ENCODE measurements at regions not wholly inside any gene's neighbourhood (a gene's known extent, or its start where the extent isn't known, plus 50 kb on each side); places are given as distances from the start of the nearest gene placed in this dataset.
"Not testable (repeated sequence)": the region's sequence is repeated elsewhere in the genome, so short reads cannot be mapped to it uniquely, and the experiment has no call there.

DNA sequence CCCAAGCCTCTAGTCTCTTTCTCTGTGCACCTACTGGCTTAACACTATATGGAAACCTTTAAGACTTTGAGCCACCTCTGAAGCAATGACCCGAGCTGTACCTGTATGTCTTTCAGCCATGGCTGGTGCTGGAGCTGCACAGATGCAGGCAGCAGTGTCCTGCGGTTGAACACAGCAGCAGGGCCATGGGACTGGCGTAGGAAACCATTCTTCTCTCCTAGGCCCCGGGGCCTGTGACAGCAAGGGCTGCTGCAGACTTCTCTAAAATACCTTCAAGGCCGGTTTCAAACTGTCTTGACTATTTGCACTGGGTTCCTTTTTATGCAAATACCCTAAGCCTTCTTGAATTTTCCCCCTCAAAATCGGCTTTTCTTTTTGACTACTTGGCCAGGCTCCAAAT lies 243.6 kb downstream of the CWH43 start:
- DNase-seq (ENCODE audit: low read depth); H3K9me3 Mint-ChIP-seq (ENCODE audit: unreplicated experiment); H3K79me2 ChIP-seq (ENCODE audit: insufficient read depth, low read length); H4K20me1 ChIP-seq (ENCODE audit: insufficient read depth, low read length); H3K4me1 Mint-ChIP-seq (ENCODE audit: low read depth, unreplicated experiment); H3K27ac Mint-ChIP-seq (ENCODE audit: unreplicated experiment); H3K4me1 ChIP-seq (ENCODE audit: insufficient read depth, low read length); H3K27ac ChIP-seq (ENCODE audit: low read depth, low read length); H3K4me2 ChIP-seq (ENCODE audit: low read length); H3K36me3 ChIP-seq (ENCODE audit: insufficient read depth, low read length); H3K4me3 Mint-ChIP-seq (ENCODE audit: unreplicated experiment); FAIRE-seq; H3K27me3 Mint-ChIP-seq (ENCODE audit: low read depth, unreplicated experiment); H3K9me3 ChIP-seq (ENCODE audit: insufficient read depth, low read depth, low read length); H3K4me3 ChIP-seq (ENCODE audit: insufficient read depth, low read depth, low read length); H3K36me3 Mint-ChIP-seq (ENCODE audit: low read depth, unreplicated experiment); H3K9ac ChIP-seq (ENCODE audit: low read length); H2AFZ ChIP-seq (ENCODE audit: low read depth, low read length); H3K27me3 ChIP-seq (ENCODE audit: insufficient read depth, low read length): not testable (repeated sequence)

DNA sequence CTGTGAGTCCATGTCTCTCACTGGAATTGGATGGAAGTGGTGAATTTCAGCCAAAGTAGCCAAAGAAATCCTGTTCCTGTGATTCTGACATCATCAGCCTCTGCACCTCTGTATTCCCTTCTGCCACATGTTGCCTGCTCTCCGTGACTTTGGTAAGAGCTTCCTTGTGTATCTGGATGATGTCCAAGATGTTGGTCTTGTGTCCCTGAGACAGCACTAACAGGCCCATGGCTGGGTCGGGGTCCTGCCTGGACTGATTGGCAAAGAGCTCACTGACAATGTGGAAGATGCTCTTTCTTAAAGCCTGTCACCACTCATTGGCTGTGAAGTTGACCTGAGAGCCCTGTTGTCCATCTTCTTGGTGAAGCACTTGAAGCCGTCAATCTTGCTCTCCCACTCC lies 247.3 kb downstream of the CWH43 start:
- H2AFZ ChIP-seq (ENCODE audit: low read depth, low read length); DNase-seq (ENCODE audit: low read depth); H3K27ac ChIP-seq (ENCODE audit: low read depth, low read length); H3K79me2 ChIP-seq (ENCODE audit: insufficient read depth, low read length); H3K9ac ChIP-seq (ENCODE audit: low read length); H3K9me3 ChIP-seq (ENCODE audit: insufficient read depth, low read depth, low read length); H3K27ac Mint-ChIP-seq (ENCODE audit: unreplicated experiment); H3K36me3 ChIP-seq (ENCODE audit: insufficient read depth, low read length); H3K9me3 Mint-ChIP-seq (ENCODE audit: unreplicated experiment); H3K4me1 Mint-ChIP-seq (ENCODE audit: low read depth, unreplicated experiment); H3K4me2 ChIP-seq (ENCODE audit: low read length); H3K27me3 Mint-ChIP-seq (ENCODE audit: low read depth, unreplicated experiment); H3K4me3 ChIP-seq (ENCODE audit: insufficient read depth, low read depth, low read length); H3K4me3 Mint-ChIP-seq (ENCODE audit: unreplicated experiment); H3K27me3 ChIP-seq (ENCODE audit: insufficient read depth, low read length); H3K36me3 Mint-ChIP-seq (ENCODE audit: low read depth, unreplicated experiment); H3K4me1 ChIP-seq (ENCODE audit: insufficient read depth, low read length); FAIRE-seq; H4K20me1 ChIP-seq (ENCODE audit: insufficient read depth, low read length): not testable (repeated sequence)

DNA sequence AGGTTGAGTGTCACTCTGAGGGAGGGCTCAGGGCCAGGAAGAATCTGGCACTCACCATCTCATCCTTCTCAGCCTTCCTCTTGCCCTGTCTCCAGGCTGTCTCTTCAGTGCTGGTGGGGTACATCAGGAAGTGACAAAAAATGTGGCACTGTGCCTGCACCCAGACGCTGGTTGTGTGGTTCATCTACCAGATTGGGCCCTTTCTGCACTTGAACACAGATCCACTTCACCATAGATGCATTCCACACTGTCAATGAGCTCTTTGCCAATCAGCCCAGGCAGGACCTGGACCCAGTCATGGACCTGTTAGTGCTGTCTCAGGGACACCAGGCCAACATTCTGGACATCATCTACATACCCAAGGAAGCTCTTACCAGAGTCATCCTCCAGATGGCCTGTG lies 247.7 kb downstream of the CWH43 start:
- H3K9me3 Mint-ChIP-seq (ENCODE audit: unreplicated experiment); H3K27me3 ChIP-seq (ENCODE audit: insufficient read depth, low read length); H3K9ac ChIP-seq (ENCODE audit: low read length); H3K4me2 ChIP-seq (ENCODE audit: low read length); H3K4me1 Mint-ChIP-seq (ENCODE audit: low read depth, unreplicated experiment); H3K27ac ChIP-seq (ENCODE audit: low read depth, low read length); H3K4me1 ChIP-seq (ENCODE audit: insufficient read depth, low read length); H3K4me3 Mint-ChIP-seq (ENCODE audit: unreplicated experiment); H2AFZ ChIP-seq (ENCODE audit: low read depth, low read length); H3K36me3 ChIP-seq (ENCODE audit: insufficient read depth, low read length); H3K4me3 ChIP-seq (ENCODE audit: insufficient read depth, low read depth, low read length); H3K27me3 Mint-ChIP-seq (ENCODE audit: low read depth, unreplicated experiment); H3K36me3 Mint-ChIP-seq (ENCODE audit: low read depth, unreplicated experiment); H3K79me2 ChIP-seq (ENCODE audit: insufficient read depth, low read length); H3K27ac Mint-ChIP-seq (ENCODE audit: unreplicated experiment); DNase-seq (ENCODE audit: low read depth); H3K9me3 ChIP-seq (ENCODE audit: insufficient read depth, low read depth, low read length); FAIRE-seq; H4K20me1 ChIP-seq (ENCODE audit: insufficient read depth, low read length): not testable (repeated sequence)

DNA sequence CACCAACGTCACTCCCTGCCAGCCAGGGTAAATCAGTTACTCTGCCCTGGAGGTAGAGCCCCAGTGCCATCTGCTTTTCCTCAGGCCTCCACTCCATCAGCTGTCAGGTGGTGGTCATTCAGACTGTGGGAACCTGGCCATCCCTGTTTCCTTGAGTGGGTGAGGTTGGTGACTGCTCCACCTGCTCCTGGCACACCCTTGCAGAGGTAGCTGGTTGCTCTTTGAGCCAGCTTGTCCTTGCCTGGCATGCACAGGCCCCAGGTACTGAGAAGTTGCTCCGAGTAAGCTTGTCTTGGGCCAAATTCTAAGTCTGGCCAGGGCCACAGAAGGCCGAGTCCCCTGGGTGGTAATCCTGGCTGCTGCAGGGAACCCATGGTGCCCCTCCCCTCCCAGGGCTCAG lies 248.3 kb downstream of the CWH43 start:
- not testable (repeated sequence) for H3K27me3 ChIP-seq (ENCODE audit: insufficient read depth, low read length); H3K36me3 Mint-ChIP-seq (ENCODE audit: low read depth, unreplicated experiment); H3K4me2 ChIP-seq (ENCODE audit: low read length); H3K79me2 ChIP-seq (ENCODE audit: insufficient read depth, low read length); H3K4me3 Mint-ChIP-seq (ENCODE audit: unreplicated experiment); H3K27me3 Mint-ChIP-seq (ENCODE audit: low read depth, unreplicated experiment); H3K4me3 ChIP-seq (ENCODE audit: insufficient read depth, low read depth, low read length); H2AFZ ChIP-seq (ENCODE audit: low read depth, low read length); H3K27ac Mint-ChIP-seq (ENCODE audit: unreplicated experiment); H3K27ac ChIP-seq (ENCODE audit: low read depth, low read length); DNase-seq (ENCODE audit: low read depth); H3K4me1 Mint-ChIP-seq (ENCODE audit: low read depth, unreplicated experiment); FAIRE-seq; H3K4me1 ChIP-seq (ENCODE audit: insufficient read depth, low read length); H3K9me3 Mint-ChIP-seq (ENCODE audit: unreplicated experiment); H3K9me3 ChIP-seq (ENCODE audit: insufficient read depth, low read depth, low read length); H4K20me1 ChIP-seq (ENCODE audit: insufficient read depth, low read length); H3K9ac ChIP-seq (ENCODE audit: low read length); H3K36me3 ChIP-seq (ENCODE audit: insufficient read depth, low read length)

DNA sequence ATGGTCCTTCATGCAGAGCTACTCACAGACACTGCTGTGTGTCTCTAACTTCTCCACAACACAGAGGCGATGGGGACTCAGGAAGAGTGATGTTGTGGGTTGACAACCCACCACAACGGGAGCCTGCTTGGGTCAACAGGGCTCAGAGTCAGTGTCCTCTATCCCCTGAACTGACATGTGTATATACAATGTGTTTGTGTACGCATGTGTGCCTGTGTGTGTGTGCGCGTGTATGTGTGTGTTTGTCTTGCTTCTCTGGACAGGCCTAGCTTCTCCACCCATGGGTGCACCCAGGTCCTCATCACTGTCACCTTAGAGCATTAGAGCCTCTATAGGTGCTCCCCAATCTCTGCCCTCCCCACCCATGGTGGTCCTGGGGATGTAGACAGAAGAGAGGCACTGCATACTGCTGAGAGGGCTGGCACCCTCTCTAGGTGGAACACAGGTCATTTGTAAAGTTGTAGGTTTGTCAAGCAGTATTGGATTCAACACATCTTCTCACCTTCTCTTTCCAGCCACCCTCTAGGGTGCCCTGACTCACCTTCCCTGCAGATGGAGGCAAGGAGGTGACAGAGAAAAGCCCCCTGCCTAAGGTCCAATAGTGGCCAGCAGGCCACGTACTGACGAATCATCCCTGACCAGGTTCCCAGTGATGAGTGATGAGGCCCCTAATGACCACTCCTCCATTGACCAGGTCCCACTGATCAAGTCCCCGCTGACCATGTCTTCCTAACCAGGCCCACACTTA lies 249.5 kb downstream of the CWH43 start:
- not testable (repeated sequence) for H3K27me3 Mint-ChIP-seq (ENCODE audit: low read depth, unreplicated experiment); FAIRE-seq; H3K9ac ChIP-seq (ENCODE audit: low read length); H3K27me3 ChIP-seq (ENCODE audit: insufficient read depth, low read length); DNase-seq (ENCODE audit: low read depth); H3K4me1 ChIP-seq (ENCODE audit: insufficient read depth, low read length); H3K36me3 Mint-ChIP-seq (ENCODE audit: low read depth, unreplicated experiment); H3K79me2 ChIP-seq (ENCODE audit: insufficient read depth, low read length); H3K4me2 ChIP-seq (ENCODE audit: low read length); H3K4me3 Mint-ChIP-seq (ENCODE audit: unreplicated experiment); H3K9me3 ChIP-seq (ENCODE audit: insufficient read depth, low read depth, low read length); H2AFZ ChIP-seq (ENCODE audit: low read depth, low read length); H3K4me1 Mint-ChIP-seq (ENCODE audit: low read depth, unreplicated experiment); H3K36me3 ChIP-seq (ENCODE audit: insufficient read depth, low read length); H3K9me3 Mint-ChIP-seq (ENCODE audit: unreplicated experiment); H3K27ac ChIP-seq (ENCODE audit: low read depth, low read length); H3K4me3 ChIP-seq (ENCODE audit: insufficient read depth, low read depth, low read length); H3K27ac Mint-ChIP-seq (ENCODE audit: unreplicated experiment); H4K20me1 ChIP-seq (ENCODE audit: insufficient read depth, low read length)

DNA sequence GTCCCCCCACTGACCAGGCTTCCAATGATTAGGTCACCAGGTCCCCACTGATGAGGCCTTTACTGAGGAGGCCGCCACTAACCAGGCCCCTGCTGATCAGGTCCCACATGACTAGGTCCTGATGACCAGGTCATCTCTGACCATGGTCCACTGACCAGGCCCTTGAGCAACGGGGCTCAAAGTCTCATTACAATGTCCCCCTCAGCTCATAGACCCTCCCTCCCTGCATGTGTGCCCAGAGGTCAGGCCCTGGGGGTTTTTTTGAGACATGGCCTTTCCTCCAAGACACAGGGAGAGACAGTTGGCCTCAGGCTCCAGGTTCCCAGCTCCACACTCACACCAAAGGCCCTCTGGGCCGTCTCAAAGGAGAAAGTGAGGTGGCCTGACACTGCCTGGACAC lies 250.4 kb downstream of the CWH43 start:
- not testable (repeated sequence) for H3K36me3 ChIP-seq (ENCODE audit: insufficient read depth, low read length); H3K4me2 ChIP-seq (ENCODE audit: low read length); H3K9me3 Mint-ChIP-seq (ENCODE audit: unreplicated experiment); DNase-seq (ENCODE audit: low read depth); H3K79me2 ChIP-seq (ENCODE audit: insufficient read depth, low read length); H3K4me3 Mint-ChIP-seq (ENCODE audit: unreplicated experiment); H3K36me3 Mint-ChIP-seq (ENCODE audit: low read depth, unreplicated experiment); H3K9ac ChIP-seq (ENCODE audit: low read length); H3K27me3 Mint-ChIP-seq (ENCODE audit: low read depth, unreplicated experiment); H3K27me3 ChIP-seq (ENCODE audit: insufficient read depth, low read length); H4K20me1 ChIP-seq (ENCODE audit: insufficient read depth, low read length); H2AFZ ChIP-seq (ENCODE audit: low read depth, low read length); FAIRE-seq; H3K4me3 ChIP-seq (ENCODE audit: insufficient read depth, low read depth, low read length); H3K27ac Mint-ChIP-seq (ENCODE audit: unreplicated experiment); H3K27ac ChIP-seq (ENCODE audit: low read depth, low read length); H3K4me1 Mint-ChIP-seq (ENCODE audit: low read depth, unreplicated experiment); H3K9me3 ChIP-seq (ENCODE audit: insufficient read depth, low read depth, low read length); H3K4me1 ChIP-seq (ENCODE audit: insufficient read depth, low read length)
